ENCODE measurements at regions not wholly inside any gene's neighbourhood (a gene's known extent, or its start where the extent isn't known, plus 50 kb on each side); places are given as distances from the start of the nearest gene placed in this dataset.
A peak's percentile ranks its signal among the peaks of the same experiment; 100 is the strongest.

DNA sequence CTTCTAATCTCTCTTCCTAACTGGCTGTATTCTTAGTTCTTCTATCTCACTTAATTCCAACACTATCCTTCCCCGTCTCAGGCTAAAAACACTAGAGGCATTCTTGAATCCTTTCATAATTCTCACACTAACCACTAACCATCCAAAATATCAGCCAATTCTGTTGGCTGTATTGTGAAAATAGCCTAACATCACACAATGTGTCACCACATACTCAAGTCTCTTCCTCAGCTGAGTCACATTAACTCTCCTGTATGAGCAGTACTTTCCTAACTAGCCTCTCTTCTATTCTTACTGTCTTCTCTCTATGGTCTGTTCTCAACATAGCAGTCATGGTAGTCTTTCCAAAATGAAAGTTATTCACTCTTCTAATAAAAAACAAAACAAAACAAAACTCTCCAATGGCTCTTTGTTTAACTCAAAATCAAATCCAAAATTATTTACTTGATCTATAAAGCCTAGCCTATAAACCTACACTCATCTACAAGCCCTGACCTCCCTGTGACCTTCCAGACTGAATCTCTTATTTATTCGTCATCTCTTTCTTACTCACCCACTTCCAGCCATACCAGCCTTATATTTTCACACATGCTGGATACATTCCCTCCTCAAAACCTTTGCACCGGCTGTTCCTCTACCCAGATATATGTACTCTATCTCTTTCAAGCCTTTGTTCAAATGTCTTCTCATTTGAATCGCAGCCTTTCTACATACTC, 445.9 kb downstream of the TLL1 start:
- Histone ChIP-seq H3K36me3 (no peaks in the 10 kb centered on the region), H3K4me3 (no peak overlapping the region), H3K4me1 (no peaks in the 10 kb centered on the region), H3K9me3 (no peaks in the 10 kb centered on the region), H3K27me3 (no peaks in the 10 kb centered on the region), H3K27ac (no peak overlapping the region)
- in situ Hi-C loops (cut with MboI; ENCODE audit: low pct_ligation_motif_present in 1 of 4, low pct_unique_long_range_greater_than_20kb in 1 of 4, low sequenced_read_pairs in 3 of 4) (no loop called here), intact Hi-C loops (cut with DNase I; ENCODE audit: low total_unique reads) (no loop called here)
- DNase-seq, result no peak
- TF ChIP-seq POLR2A (IDR thresholded peaks at IDR 0.05) (no peak), EP300 (IDR thresholded peaks at IDR 0.05; ENCODE audit: low read depth) (no peak), POLR2AphosphoS5 (IDR thresholded peaks at IDR 0.05) (no peak)
- TF ChIP-seq, protein P1, sequence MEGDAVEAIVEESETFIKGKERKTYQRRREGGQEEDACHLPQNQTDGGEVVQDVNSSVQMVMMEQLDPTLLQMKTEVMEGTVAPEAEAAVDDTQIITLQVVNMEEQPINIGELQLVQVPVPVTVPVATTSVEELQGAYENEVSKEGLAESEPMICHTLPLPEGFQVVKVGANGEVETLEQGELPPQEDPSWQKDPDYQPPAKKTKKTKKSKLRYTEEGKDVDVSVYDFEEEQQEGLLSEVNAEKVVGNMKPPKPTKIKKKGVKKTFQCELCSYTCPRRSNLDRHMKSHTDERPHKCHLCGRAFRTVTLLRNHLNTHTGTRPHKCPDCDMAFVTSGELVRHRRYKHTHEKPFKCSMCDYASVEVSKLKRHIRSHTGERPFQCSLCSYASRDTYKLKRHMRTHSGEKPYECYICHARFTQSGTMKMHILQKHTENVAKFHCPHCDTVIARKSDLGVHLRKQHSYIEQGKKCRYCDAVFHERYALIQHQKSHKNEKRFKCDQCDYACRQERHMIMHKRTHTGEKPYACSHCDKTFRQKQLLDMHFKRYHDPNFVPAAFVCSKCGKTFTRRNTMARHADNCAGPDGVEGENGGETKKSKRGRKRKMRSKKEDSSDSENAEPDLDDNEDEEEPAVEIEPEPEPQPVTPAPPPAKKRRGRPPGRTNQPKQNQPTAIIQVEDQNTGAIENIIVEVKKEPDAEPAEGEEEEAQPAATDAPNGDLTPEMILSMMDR (IDR thresholded peaks at IDR 0.05), result no peak
- WGBS, 2 donors (ENCODE audit: low coverage in 1 of 2), result 76 to 82% methylated on average over 4 of the region's 4 CpGs

DNA sequence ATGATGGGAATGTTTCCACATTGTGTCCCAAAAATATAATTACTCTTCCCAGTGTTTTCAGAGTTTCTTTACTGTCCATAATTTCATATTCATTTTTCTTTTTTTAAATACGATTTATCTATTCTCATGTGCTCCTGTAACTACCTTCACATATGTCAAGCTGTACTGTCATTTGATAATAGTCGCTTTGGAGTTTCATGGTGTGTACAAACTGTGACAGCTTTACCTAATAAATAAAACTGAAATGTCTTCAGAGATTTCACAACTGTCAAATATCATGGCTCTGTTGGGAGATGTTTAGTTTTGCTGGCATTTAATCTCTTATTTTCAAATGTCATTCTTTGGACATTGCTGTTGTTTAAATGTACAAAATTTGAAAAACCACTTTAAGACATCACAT, 450.2 kb downstream of the TLL1 start:
- Histone ChIP-seq H3K27ac (no peak overlapping the region), H3K4me1 (no peaks in the 10 kb centered on the region), H3K9me3 (no peaks in the 10 kb centered on the region), H3K4me3 (no peak overlapping the region), H3K27me3 (no peaks in the 10 kb centered on the region), H3K36me3 (no peaks in the 10 kb centered on the region)
- TF ChIP-seq POLR2A (IDR thresholded peaks at IDR 0.05), result no peak
- TF ChIP-seq EP300 (IDR thresholded peaks at IDR 0.05; ENCODE audit: low read depth), result no peak
- TF ChIP-seq POLR2AphosphoS5 (IDR thresholded peaks at IDR 0.05), result no peak
- TF ChIP-seq, protein P1 (IDR thresholded peaks at IDR 0.05), result no peak
- intact Hi-C loops (cut with DNase I; ENCODE audit: low total_unique reads), result no loop called here
- in situ Hi-C loops (cut with MboI; ENCODE audit: low pct_ligation_motif_present in 1 of 4, low pct_unique_long_range_greater_than_20kb in 1 of 4, low sequenced_read_pairs in 3 of 4), result no loop called here
- WGBS, 2 donors (ENCODE audit: low coverage in 1 of 2), result 73 to 81% methylated on average over 2 of the region's 2 CpGs
- DNase-seq, result no peak

DNA sequence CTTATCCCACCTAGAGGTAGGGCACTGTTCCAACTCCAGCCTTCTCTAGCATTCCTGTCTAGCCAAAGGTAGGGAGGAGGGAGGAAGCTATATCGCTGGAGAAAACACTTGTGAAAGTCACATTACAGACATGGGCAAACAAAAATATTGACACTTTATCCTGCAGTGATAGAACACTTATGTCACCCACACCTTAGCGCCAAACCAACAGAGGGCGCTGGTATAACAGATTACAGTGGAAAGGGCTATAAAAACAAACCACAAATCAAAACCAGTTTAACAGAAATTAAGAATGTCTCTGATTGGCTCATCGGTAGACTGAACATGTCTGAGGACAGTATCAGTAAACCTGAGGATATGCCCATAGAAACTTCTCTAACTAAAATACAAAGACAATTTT, 451.3 kb downstream of the TLL1 start:
- H3K4me3 ChIP-seq, result no peak overlapping the region
- no peaks in the 10 kb centered on the region for H3K27me3 ChIP-seq
- H3K27ac ChIP-seq, result no peak overlapping the region
- H3K36me3 ChIP-seq, result no peaks in the 10 kb centered on the region
- H3K4me1 ChIP-seq, result no peaks in the 10 kb centered on the region
- no peaks in the 10 kb centered on the region for H3K9me3 ChIP-seq
- TF ChIP-seq, protein P1 (IDR thresholded peaks at IDR 0.05), result peak; percentile 24 to 39 (median 31)
- no peak for TF ChIP-seq POLR2AphosphoS5 (IDR thresholded peaks at IDR 0.05)
- TF ChIP-seq EP300 (IDR thresholded peaks at IDR 0.05; ENCODE audit: low read depth), result no peak
- TF ChIP-seq POLR2A (IDR thresholded peaks at IDR 0.05), result no peak
- intact Hi-C loops (cut with DNase I; ENCODE audit: low total_unique reads) (no loop called here), in situ Hi-C loops (cut with MboI; ENCODE audit: low pct_ligation_motif_present in 1 of 4, low pct_unique_long_range_greater_than_20kb in 1 of 4, low sequenced_read_pairs in 3 of 4) (no loop called here)
- peak; percentile 29 for DNase-seq
- 41 to 45% methylated on average over 3 to 4 of the region's 4 CpGs for WGBS, 2 donors (ENCODE audit: low coverage in 1 of 2)

DNA sequence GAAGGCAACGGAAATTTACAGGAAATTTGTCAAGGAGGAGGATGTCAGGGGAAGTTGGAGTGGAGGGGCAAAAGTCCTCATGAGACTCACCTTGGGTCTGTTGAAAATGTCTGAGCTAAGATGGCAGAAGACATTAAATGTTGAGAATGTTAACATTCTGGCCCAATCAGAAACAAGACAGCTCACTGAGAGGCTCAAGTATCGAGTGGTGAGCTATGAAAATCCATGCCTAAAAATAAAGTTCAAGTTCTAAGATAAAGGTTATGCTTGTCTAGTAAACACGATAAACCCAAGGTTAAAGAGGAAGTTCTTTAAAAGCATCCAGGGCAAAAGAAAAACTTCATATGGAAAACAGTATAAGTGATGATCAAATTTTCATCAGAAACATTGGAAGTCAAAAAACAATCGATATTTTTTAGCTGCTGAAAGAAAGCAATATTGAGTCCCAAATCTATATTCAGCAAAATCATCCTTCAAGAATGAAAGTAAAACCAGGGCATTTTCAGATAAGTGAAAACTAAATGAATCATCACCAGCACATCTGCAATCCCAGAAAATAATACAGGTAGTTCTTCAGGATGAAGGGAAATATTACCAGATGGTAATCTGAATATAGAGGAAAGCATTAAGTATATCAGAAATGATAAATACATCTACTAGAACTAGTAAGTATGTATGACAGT, 462.4 kb downstream of the TLL1 start:
- in situ Hi-C loops (cut with MboI; ENCODE audit: low pct_ligation_motif_present in 1 of 4, low pct_unique_long_range_greater_than_20kb in 1 of 4, low sequenced_read_pairs in 3 of 4), result no loop called here
- H3K4me3 ChIP-seq, result no peak overlapping the region
- 39 to 50% methylated on average over 4 of the region's 4 CpGs for WGBS, 2 donors (ENCODE audit: low coverage in 1 of 2)
- no peak for DNase-seq
- no peaks in the 10 kb centered on the region for H3K9me3 ChIP-seq
- H3K27me3 ChIP-seq, result no peaks in the 10 kb centered on the region
- TF ChIP-seq POLR2A (IDR thresholded peaks at IDR 0.05) (no peak), EP300 (IDR thresholded peaks at IDR 0.05; ENCODE audit: low read depth) (no peak), POLR2AphosphoS5 (IDR thresholded peaks at IDR 0.05) (no peak)
- TF ChIP-seq, protein P1 (IDR thresholded peaks at IDR 0.05), result no peak
- H3K27ac ChIP-seq, result no peak overlapping the region
- no peaks in the 10 kb centered on the region for H3K4me1 ChIP-seq
- intact Hi-C loops (cut with DNase I; ENCODE audit: low total_unique reads), result no loop called here
- H3K36me3 ChIP-seq, result no peaks in the 10 kb centered on the region
